Ascending aorta (tissue), 2 donors: ENCODE measurements at regions not wholly inside any gene's neighbourhood (a gene's known extent, or its start where the extent isn't known, plus 50 kb on each side); places are given as distances from the start of the nearest gene placed in this dataset.

Experiments
- DNase-seq, 2 donors: peaks; one replicate each; pipeline ENCODE4 v3.0.0-alpha.2; 2019; ENCODE audit warnings: low spot score in 2 of 2
- H3K27ac ChIP-seq, 2 donors: fragments of 200-600 bp; sonication (generic); one replicate each; pipeline ENCODE4 v1.5.1; 2016 to 2017; ENCODE audit warnings: mild to moderate bottlenecking in 1 of 2
- H3K27me3 ChIP-seq: fragments of 200-600 bp; sonication (generic); one replicate; pipeline ENCODE4 v1.5.1; 2017
- H3K36me3 ChIP-seq, 2 donors: fragments of 200-600 bp; sonication (generic); one replicate each; pipeline ENCODE4 v1.5.1; 2016
- H3K4me1 ChIP-seq, 2 donors: fragments of 200-600 bp; sonication (generic); one replicate each; pipeline ENCODE4 v1.5.1; 2016 to 2017; ENCODE audit warnings: mild to moderate bottlenecking in 1 of 2
- H3K4me3 ChIP-seq, 2 donors: fragments of 200-600 bp; sonication (generic); one replicate each; pipeline ENCODE4 v1.5.1; 2016 to 2017; ENCODE audit warnings: mild to moderate bottlenecking in 1 of 2
- H3K9me3 ChIP-seq, 2 donors: fragments of 200-600 bp; sonication (generic); one replicate each; pipeline ENCODE4 v1.5.1; 2016
- intact Hi-C: fragments of 100-400 bp; cut with DNase I; formaldehyde crosslinking; loops from one replicate; pipeline ENCODE4 v1.15.1; 2023
- TF ChIP-seq, protein P1 (sequence below), 3 experiments: fragments of 200-600 bp in 2 of 3; fragments of 450-650 bp in 1 of 3; sonication (generic) in 2 of 3; IDR thresholded peaks; one replicate each; pipeline ENCODE4 v1.5.1; 2016 to 2019; ENCODE audit warnings: antibody characterized with exemption in 3 of 3, mild to moderate bottlenecking in 1 of 3, moderate library complexity in 1 of 3

DNA sequence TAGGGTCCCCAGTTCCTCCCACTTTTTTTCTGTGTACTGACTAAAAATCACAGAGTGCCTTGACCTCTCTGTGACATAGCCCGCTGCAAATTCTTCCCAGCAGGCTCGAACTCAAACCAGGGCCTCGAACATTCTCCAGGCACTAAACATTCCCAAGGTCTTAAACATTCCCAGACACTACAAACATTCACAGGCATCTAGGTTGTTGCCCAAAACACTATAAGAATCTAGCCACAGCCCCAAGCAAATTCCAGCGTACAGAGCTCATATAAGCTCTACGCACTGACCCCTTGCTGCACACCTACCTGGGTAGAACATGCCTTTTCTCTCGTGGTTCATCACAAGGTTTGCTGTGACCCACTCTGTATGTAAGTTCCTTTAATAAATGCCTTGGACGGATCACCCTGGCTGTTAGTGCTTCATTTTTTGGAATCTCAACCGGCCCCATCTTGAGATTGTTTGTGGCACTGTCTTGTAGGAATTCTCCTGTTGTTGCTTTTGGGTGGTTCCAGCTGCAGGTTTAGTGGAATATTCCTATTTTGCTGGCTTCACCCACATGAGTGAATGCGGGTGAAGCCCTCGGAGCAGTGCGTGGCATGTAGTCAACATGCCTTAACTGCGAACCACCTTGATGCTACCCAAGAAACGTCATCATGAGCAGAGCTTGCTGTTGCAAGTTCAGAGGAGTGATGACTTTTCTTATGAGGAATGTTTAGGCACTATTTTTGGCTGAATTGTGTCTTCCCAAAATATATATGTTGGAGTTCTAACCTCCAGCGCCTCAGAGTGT is 230.0 kb downstream of the HS3ST1 start:
- Histone ChIP-seq H3K9me3 (no peaks in the 10 kb centered on the region), H3K27ac (no peak overlapping the region), H3K36me3 (no peaks in the 10 kb centered on the region), H3K4me1 (no peaks in the 10 kb centered on the region), H3K4me3 (no peak overlapping the region), H3K27me3 (no peaks in the 10 kb centered on the region)
- intact Hi-C loops: no loop called here
- TF ChIP-seq, protein P1, sequence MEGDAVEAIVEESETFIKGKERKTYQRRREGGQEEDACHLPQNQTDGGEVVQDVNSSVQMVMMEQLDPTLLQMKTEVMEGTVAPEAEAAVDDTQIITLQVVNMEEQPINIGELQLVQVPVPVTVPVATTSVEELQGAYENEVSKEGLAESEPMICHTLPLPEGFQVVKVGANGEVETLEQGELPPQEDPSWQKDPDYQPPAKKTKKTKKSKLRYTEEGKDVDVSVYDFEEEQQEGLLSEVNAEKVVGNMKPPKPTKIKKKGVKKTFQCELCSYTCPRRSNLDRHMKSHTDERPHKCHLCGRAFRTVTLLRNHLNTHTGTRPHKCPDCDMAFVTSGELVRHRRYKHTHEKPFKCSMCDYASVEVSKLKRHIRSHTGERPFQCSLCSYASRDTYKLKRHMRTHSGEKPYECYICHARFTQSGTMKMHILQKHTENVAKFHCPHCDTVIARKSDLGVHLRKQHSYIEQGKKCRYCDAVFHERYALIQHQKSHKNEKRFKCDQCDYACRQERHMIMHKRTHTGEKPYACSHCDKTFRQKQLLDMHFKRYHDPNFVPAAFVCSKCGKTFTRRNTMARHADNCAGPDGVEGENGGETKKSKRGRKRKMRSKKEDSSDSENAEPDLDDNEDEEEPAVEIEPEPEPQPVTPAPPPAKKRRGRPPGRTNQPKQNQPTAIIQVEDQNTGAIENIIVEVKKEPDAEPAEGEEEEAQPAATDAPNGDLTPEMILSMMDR (IDR thresholded peaks at IDR 0.05): no peak
- DNase-seq: no peak

DNA sequence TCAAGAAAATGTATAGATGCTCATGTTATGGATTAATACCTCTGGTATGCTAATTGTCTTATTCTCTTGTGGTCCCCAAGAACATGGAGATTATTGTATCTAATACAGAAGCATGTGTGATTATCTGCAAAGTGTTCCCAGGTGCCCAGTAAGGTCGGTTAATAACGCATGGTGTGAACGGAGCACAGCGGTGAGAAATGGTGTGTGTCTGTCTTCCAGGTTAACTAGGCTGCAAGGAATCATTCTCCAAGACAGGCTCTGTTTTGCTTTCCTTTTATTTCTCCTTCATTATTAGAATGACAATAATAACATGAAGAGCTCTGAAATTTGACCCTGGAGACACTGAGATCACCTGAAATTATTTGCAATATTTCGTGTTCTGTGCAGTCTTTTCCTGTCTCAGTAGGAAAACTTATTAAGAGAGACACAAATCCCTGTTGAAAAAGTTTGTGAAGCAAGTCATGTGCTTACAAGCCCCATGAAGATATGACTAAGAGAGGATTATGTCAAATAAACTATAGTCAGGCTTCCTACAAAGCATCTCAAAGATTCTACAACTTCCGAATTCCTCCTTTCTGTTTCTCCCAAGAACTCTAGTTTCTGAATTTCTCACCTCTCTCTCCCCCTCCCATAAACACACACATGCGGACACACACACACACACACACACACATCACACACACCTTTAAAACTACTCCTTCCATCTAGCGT is 230.9 kb downstream of the HS3ST1 start:
- H3K4me1 ChIP-seq: no peaks in the 10 kb centered on the region

GRCh38 chr4:11196927-11197522 is 231.7 kb downstream of the HS3ST1 start:
- no peaks in the 10 kb centered on the region for H3K27me3 ChIP-seq
- no peaks in the 10 kb centered on the region for H3K9me3 ChIP-seq
- H3K4me3 ChIP-seq: no peak overlapping the region
- no peak for DNase-seq
- intact Hi-C loops: no loop called here
- H3K36me3 ChIP-seq: no peaks in the 10 kb centered on the region
- H3K4me1 ChIP-seq: no peaks in the 10 kb centered on the region
- TF ChIP-seq, protein P1 (IDR thresholded peaks at IDR 0.05): no peak
- H3K27ac ChIP-seq: no peak overlapping the region

More for the DNA sequence above, 230.9 kb downstream of the HS3ST1 start:
- Histone ChIP-seq H3K27me3 (no peaks in the 10 kb centered on the region), H3K4me3 (no peak overlapping the region), H3K27ac (no peak overlapping the region), H3K36me3 (no peaks in the 10 kb centered on the region), H3K9me3 (no peaks in the 10 kb centered on the region)
- no peak for DNase-seq
- intact Hi-C loops: no loop called here
- TF ChIP-seq, protein P1 (IDR thresholded peaks at IDR 0.05): no peak

GRCh38 chr4:11194431-11194830 is 234.3 kb downstream of the HS3ST1 start:
- TF ChIP-seq, protein P1 (IDR thresholded peaks at IDR 0.05): no peak
- no peaks in the 10 kb centered on the region for H3K4me1 ChIP-seq
- no peaks in the 10 kb centered on the region for H3K27me3 ChIP-seq
- no peaks in the 10 kb centered on the region for H3K36me3 ChIP-seq
- H3K4me3 ChIP-seq: no peak overlapping the region
- no peaks in the 10 kb centered on the region for H3K9me3 ChIP-seq
- H3K27ac ChIP-seq: no peak overlapping the region
- DNase-seq: no peak
- intact Hi-C loops: no loop called here

GRCh38 chr4:11189756-11190155 is 238.9 kb downstream of the HS3ST1 start:
- intact Hi-C loops: no loop called here
- Histone ChIP-seq H3K9me3 (no peaks in the 10 kb centered on the region), H3K27me3 (no peaks in the 10 kb centered on the region), H3K4me3 (no peak overlapping the region), H3K4me1 (no peaks in the 10 kb centered on the region), H3K36me3 (no peaks in the 10 kb centered on the region), H3K27ac (no peak overlapping the region)
- DNase-seq: no peak
- TF ChIP-seq, protein P1 (IDR thresholded peaks at IDR 0.05): no peak
